Left ventricle myocardium superior (tissue), 1 donor: ENCODE measurements at regions not wholly inside any gene's neighbourhood (a gene's known extent, or its start where the extent isn't known, plus 50 kb on each side); places are given as distances from the start of the nearest gene placed in this dataset.
"Not testable (repeated sequence)": the region's sequence is repeated elsewhere in the genome, so short reads cannot be mapped to it uniquely, and the experiment has no call there.

Experiments
- ATAC-seq: fragments of 200-7000 bp; cut with Tn5 transposase; one replicate; pipeline ENCODE4 v1.9.1; 2020; ENCODE audit warnings: mild to moderate bottlenecking, moderate library complexity
- DNase-seq: peaks from one replicate; pipeline ENCODE4 v3.0.0-alpha.2; 2020
- intact Hi-C: fragments of 100-400 bp; cut with micrococcal nuclease; formaldehyde crosslinking; loops from one replicate; pipeline ENCODE4 v1.11.0; 2022
- donor health status: DM: no; HTN: yes; CAD: no; lungs with severe emphysema.

GRCh38 chr10:58072634-58073033 is 195.1 kb downstream of the IPMK start:
- intact Hi-C loops, result no loop called here
- DNase-seq, result no peak
- ATAC-seq, result no peak

GRCh38 chr10:58070956-58071355 is 196.7 kb downstream of the IPMK start:
- DNase-seq, result no peak
- no peak for ATAC-seq
- intact Hi-C loops, result no loop called here

GRCh38 chr10:58068809-58069208 is 198.9 kb downstream of the IPMK start:
- ATAC-seq, result no peak
- no peak for DNase-seq
- intact Hi-C loops, result no loop called here

- no peak for ATAC-seq
- intact Hi-C loops, result no loop called here
Measured at GRCh38 chr10:58066979-58067378, 200.7 kb downstream of the IPMK start.

GRCh38 chr10:58066126-58066525 is 201.6 kb downstream of the IPMK start:
- intact Hi-C loops, result no loop called here
- ATAC-seq, result no peak
- DNase-seq, result no peak

More at GRCh38 chr10:58066979-58067378, 200.7 kb downstream of the IPMK start:
- no peak for DNase-seq

GRCh38 chr10:58065529-58065815 is 202.2 kb downstream of the IPMK start:
- intact Hi-C loops, result no loop called here

GRCh38 chr10:58064714-58065528 is 202.8 kb downstream of the IPMK start:
- no peak for ATAC-seq
- no peak for DNase-seq
- intact Hi-C loops, result loop anchor here (5.0 kb wide), 1 partner anchor 483 kb away; no protein-coding TSS in a partner anchor

More at GRCh38 chr10:58065529-58065815, 202.2 kb downstream of the IPMK start:
- DNase-seq, result no peak
- no peak for ATAC-seq

GRCh38 chr10:58063861-58064480 is 203.7 kb downstream of the IPMK start:
- intact Hi-C loops, result loop anchor here (5.0 kb wide), 1 partner anchor 482 kb away; no protein-coding TSS in a partner anchor
- ATAC-seq (no peak), DNase-seq (no peak)

GRCh38 chr10:58058683-58059082 is 209.0 kb downstream of the IPMK start:
- ATAC-seq, intact Hi-C loops, DNase-seq: not testable (repeated sequence)

GRCh38 chr10:58054881-58055280 is 212.8 kb downstream of the IPMK start:
- DNase-seq (no peak), ATAC-seq (no peak)
- intact Hi-C loops, result no loop called here

- DNase-seq (no peak), ATAC-seq (no peak)
- intact Hi-C loops, result no loop called here
Measured at GRCh38 chr10:58052772-58053171, 214.9 kb downstream of the IPMK start.

GRCh38 chr10:58050575-58050974 is 217.1 kb downstream of the IPMK start:
- DNase-seq (no peak), ATAC-seq (no peak)
- intact Hi-C loops, result no loop called here

- no peak for DNase-seq
- intact Hi-C loops, result no loop called here
- no peak for ATAC-seq
Measured at GRCh38 chr10:58048936-58049335, 218.8 kb downstream of the IPMK start.

GRCh38 chr10:58044072-58044471 is 223.6 kb downstream of the IPMK start:
- no peak for ATAC-seq
- no peak for DNase-seq
- intact Hi-C loops, result no loop called here

- intact Hi-C loops, result no loop called here
- ATAC-seq (no peak), DNase-seq (no peak)
Measured at GRCh38 chr10:58041901-58042300, 225.8 kb downstream of the IPMK start.

GRCh38 chr10:58030208-58030607 is 237.5 kb downstream of the IPMK start:
- intact Hi-C loops, result no loop called here
- DNase-seq, result no peak
- no peak for ATAC-seq

- DNase-seq, result no peak
Measured at GRCh38 chr10:58028597-58029366, 238.9 kb downstream of the IPMK start.

GRCh38 chr10:58027426-58027825 is 240.3 kb downstream of the IPMK start:
- no peak for DNase-seq
- no peak for ATAC-seq
- intact Hi-C loops, result no loop called here

More at GRCh38 chr10:58028597-58029366, 238.9 kb downstream of the IPMK start:
- intact Hi-C loops, result no loop called here
- ATAC-seq, result no peak

- ATAC-seq (no peak), DNase-seq (no peak)
- intact Hi-C loops, result no loop called here
Measured at GRCh38 chr10:58026036-58026435, 241.7 kb downstream of the IPMK start.
